Right lobe of liver (tissue), 4 donors: ENCODE measurements at regions not wholly inside any gene's neighbourhood (a gene's known extent, or its start where the extent isn't known, plus 50 kb on each side); places are given as distances from the start of the nearest gene placed in this dataset.

Experiments used
- POLR2A ChIP-seq: fragments of 450-650 bp; IDR thresholded peaks from one replicate; pipeline ENCODE4 v1.6.1; 2017; ENCODE audit warnings: antibody characterized with exemption, mild to moderate bottlenecking
- TF ChIP-seq, protein P1 (sequence below), 4 donors: fragments of 200-600 bp in 3 of 4; fragments of 450-650 bp in 1 of 4; IDR thresholded peaks; one replicate each; pipeline versions ENCODE4 v1.5.1 to v1.8.0; 2016 to 2022; ENCODE audit warnings: antibody characterized with exemption in 4 of 4, mild to moderate bottlenecking in 2 of 4
- donor health status: DM: no; HTN: no; CAD: no.
- donor health status: DM: no; HTN: no; CAD: no.
- donor health status: DM: no; HTN: yes; CAD: no.

DNA sequence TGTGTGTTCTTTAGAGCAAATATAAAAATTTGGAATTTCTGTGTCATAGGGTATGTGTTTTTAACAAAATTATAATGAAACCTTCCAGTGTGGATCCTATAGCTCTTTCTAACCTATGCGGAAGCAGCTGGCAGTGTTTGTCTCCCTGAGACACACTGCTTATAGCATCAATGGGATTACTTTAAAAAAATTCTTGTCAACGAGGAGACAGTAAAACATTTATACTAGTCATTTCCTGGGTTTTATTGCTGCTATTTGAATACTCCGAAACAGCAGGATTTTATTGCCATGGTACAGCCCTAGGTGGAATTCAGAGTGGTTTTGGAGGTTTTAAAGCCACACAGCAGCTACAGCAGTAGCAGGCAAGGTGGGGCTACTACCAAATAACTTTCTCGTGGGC is 145.1 kb upstream of the IL1RAPL2 start:
- TF ChIP-seq, protein P1, sequence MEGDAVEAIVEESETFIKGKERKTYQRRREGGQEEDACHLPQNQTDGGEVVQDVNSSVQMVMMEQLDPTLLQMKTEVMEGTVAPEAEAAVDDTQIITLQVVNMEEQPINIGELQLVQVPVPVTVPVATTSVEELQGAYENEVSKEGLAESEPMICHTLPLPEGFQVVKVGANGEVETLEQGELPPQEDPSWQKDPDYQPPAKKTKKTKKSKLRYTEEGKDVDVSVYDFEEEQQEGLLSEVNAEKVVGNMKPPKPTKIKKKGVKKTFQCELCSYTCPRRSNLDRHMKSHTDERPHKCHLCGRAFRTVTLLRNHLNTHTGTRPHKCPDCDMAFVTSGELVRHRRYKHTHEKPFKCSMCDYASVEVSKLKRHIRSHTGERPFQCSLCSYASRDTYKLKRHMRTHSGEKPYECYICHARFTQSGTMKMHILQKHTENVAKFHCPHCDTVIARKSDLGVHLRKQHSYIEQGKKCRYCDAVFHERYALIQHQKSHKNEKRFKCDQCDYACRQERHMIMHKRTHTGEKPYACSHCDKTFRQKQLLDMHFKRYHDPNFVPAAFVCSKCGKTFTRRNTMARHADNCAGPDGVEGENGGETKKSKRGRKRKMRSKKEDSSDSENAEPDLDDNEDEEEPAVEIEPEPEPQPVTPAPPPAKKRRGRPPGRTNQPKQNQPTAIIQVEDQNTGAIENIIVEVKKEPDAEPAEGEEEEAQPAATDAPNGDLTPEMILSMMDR (IDR thresholded peaks at IDR 0.05) = no peak
- TF ChIP-seq POLR2A = no peak
